WTC11 (cell line): ENCODE measurements at regions not wholly inside any gene's neighbourhood (a gene's known extent, or its start where the extent isn't known, plus 50 kb on each side); places are given as distances from the start of the nearest gene placed in this dataset.

Experiments
- CTCF ChIP-seq: fragments of 200-600 bp; IDR thresholded peaks from 2 replicates; pipeline ENCODE4 v1.8.0; 2022; ENCODE audit warnings: antibody characterized with exemption
- ELF4 ChIP-seq: sonication (generic); formaldehyde crosslinking; IDR thresholded peaks from 2 replicates; pipeline ENCODE4 v1.8.1; 2022; ENCODE audit warnings: low read depth, mild to moderate bottlenecking, moderate library complexity, missing genetic modification reagents
- FOXP1 ChIP-seq: sonication (generic); formaldehyde crosslinking; IDR thresholded peaks from 2 replicates; pipeline ENCODE4 v1.8.0; 2022; ENCODE audit warnings: missing genetic modification reagents, mild to moderate bottlenecking, moderate library complexity, borderline replicate concordance
- FOXP4 ChIP-seq: sonication (generic); formaldehyde crosslinking; IDR thresholded peaks from 2 replicates; pipeline ENCODE4 v1.8.0; 2022; ENCODE audit warnings: mild to moderate bottlenecking, missing genetic modification reagents
- JUN ChIP-seq: sonication (generic); formaldehyde crosslinking; IDR thresholded peaks from 2 replicates; pipeline ENCODE4 v1.8.0; 2023; ENCODE audit warnings: mild to moderate bottlenecking, missing genetic modification reagents
- NR3C1 ChIP-seq: sonication (generic); formaldehyde crosslinking; conservative IDR thresholded peaks from 2 replicates; pipeline ENCODE4 v1.8.1; 2023; ENCODE audit warnings: low read depth, mild to moderate bottlenecking, missing genetic modification reagents
- RELA ChIP-seq: sonication (generic); formaldehyde crosslinking; IDR thresholded peaks from 2 replicates; pipeline ENCODE4 v1.8.1; 2022; ENCODE audit warnings: missing genetic modification reagents, mild to moderate bottlenecking, borderline replicate concordance
- SMAD4 ChIP-seq: sonication (generic); formaldehyde crosslinking; IDR thresholded peaks from 2 replicates; pipeline ENCODE4 v1.8.0; 2022; ENCODE audit warnings: mild to moderate bottlenecking, missing genetic modification reagents
- ZBTB21 ChIP-seq: sonication (generic); formaldehyde crosslinking; IDR thresholded peaks from 2 replicates; pipeline ENCODE4 v1.8.1; 2023; ENCODE audit warnings: mild to moderate bottlenecking, missing genetic modification reagents, borderline replicate concordance
- ZNF232 ChIP-seq: sonication (generic); formaldehyde crosslinking; IDR thresholded peaks from 2 replicates; pipeline ENCODE4 v1.8.0; 2022; ENCODE audit warnings: mild to moderate bottlenecking, missing genetic modification reagents
- ZNF416 ChIP-seq: fragments of 250-450 bp; sonication (Bioruptor Pico); IDR thresholded peaks from 2 replicates; pipeline ENCODE4 v1.9.0; 2021; ENCODE audit warnings: mild to moderate bottlenecking, inconsistent platforms
- ZNF671 ChIP-seq: fragments of 250-450 bp; sonication (Bioruptor Pico); IDR thresholded peaks from 2 replicates; pipeline ENCODE4 v1.8.0; 2021; ENCODE audit warnings: mild to moderate bottlenecking
- TF ChIP-seq, protein P1 (sequence below): sonication (generic); formaldehyde crosslinking; IDR thresholded peaks from 2 replicates; pipeline ENCODE4 v1.8.0; 2022; ENCODE audit warnings: mild to moderate bottlenecking, missing genetic modification reagents

GRCh38 chr12:98296462-98297079 is 218.8 kb upstream of the TMPO start:
- TF ChIP-seq FOXP1 (CRISPR knock-in tag) (no peak), CTCF (no peak), RELA (CRISPR knock-in tag) (no peak), ZBTB21 (no peak), FOXP4 (CRISPR knock-in tag) (no peak), ELF4 (no peak), ZNF232 (CRISPR knock-in tag) (no peak), ZNF671 (CRISPR knock-in tag) (no peak), SMAD4 (CRISPR knock-in tag) (no peak), ZNF416 (no peak), NR3C1 (no peak), JUN (CRISPR knock-in tag) (0 out of 2 replicates have a peak, but pooled peaks have one; percentile 30)
- TF ChIP-seq, protein P1, sequence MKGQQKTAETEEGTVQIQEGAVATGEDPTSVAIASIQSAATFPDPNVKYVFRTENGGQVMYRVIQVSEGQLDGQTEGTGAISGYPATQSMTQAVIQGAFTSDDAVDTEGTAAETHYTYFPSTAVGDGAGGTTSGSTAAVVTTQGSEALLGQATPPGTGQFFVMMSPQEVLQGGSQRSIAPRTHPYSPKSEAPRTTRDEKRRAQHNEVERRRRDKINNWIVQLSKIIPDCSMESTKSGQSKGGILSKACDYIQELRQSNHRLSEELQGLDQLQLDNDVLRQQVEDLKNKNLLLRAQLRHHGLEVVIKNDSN (CRISPR knock-in tag), result no peak; the same call in none of the 2 replicates
